Suprapubic skin (tissue), 4 donors: ENCODE measurements at regions not wholly inside any gene's neighbourhood (a gene's known extent, or its start where the extent isn't known, plus 50 kb on each side); places are given as distances from the start of the nearest gene placed in this dataset.

Source experiments
- DNase-seq, 2 donors: peaks; one replicate each; pipeline ENCODE4 v3.0.0-alpha.2; 2019; ENCODE audit warnings: low spot score in 2 of 2
- H3K27ac ChIP-seq: fragments of 200-600 bp; sonication (generic); one replicate; pipeline ENCODE4 v1.5.1; 2019
- H3K27me3 ChIP-seq: fragments of 200-600 bp; sonication (generic); one replicate; pipeline ENCODE4 v1.5.1; 2019
- H3K36me3 ChIP-seq: fragments of 200-600 bp; sonication (generic); one replicate; pipeline ENCODE4 v1.5.1; 2019
- H3K4me1 ChIP-seq: fragments of 200-600 bp; sonication (generic); one replicate; pipeline ENCODE4 v1.5.1; 2019
- H3K4me3 ChIP-seq: fragments of 200-600 bp; sonication (generic); one replicate; pipeline ENCODE4 v1.5.1; 2019; ENCODE audit warnings: mild to moderate bottlenecking
- H3K9me3 ChIP-seq: fragments of 200-600 bp; sonication (generic); one replicate; pipeline ENCODE4 v1.5.1; 2019
- CTCF ChIP-seq, 2 donors: fragments of 200-600 bp in 1 of 2; fragments of 450-650 bp in 1 of 2; sonication (generic) in 1 of 2; IDR thresholded peaks; one replicate each; pipeline ENCODE4 v1.5.1; 2016 to 2019; ENCODE audit warnings: antibody characterized with exemption in 2 of 2, mild to moderate bottlenecking in 1 of 2, moderate library complexity in 1 of 2
- EP300 ChIP-seq: sonication (generic); formaldehyde crosslinking; IDR thresholded peaks from one replicate; pipeline ENCODE4 v1.6.1; 2017; ENCODE audit warnings: antibody characterized with exemption
- POLR2A ChIP-seq, 2 donors: fragments of 450-650 bp; IDR thresholded peaks; one replicate each; pipeline ENCODE4 v1.6.1; 2017; ENCODE audit warnings: antibody characterized with exemption in 2 of 2, mild to moderate bottlenecking in 2 of 2, moderate library complexity in 2 of 2
- POLR2AphosphoS5 ChIP-seq, 3 donors: sonication (generic); formaldehyde crosslinking; IDR thresholded peaks; one replicate each; pipeline ENCODE4 v1.6.1; 2017; ENCODE audit warnings: antibody characterized with exemption in 3 of 3
- WGBS: methylation state at CpG from one replicate; pipeline ENCODE4 v1.1.5; 2018; 5-methylcytosine and 5-hydroxymethylcytosine counted together

- Histone ChIP-seq H3K27ac (no peak overlapping the region), H3K4me1 (no peaks in the 10 kb centered on the region), H3K27me3 (no peaks in the 10 kb centered on the region), H3K9me3 (no peaks in the 10 kb centered on the region), H3K36me3 (no peaks in the 10 kb centered on the region), H3K4me3 (no peak overlapping the region)
- 68% methylated on average over 12 of the region's 12 CpGs for WGBS
- TF ChIP-seq CTCF (IDR thresholded peaks at IDR 0.05) (no peak), POLR2AphosphoS5 (IDR thresholded peaks at IDR 0.05) (no peak), POLR2A (IDR thresholded peaks at IDR 0.05) (no peak), EP300 (no peak)
- no peak for DNase-seq
Measured at GRCh38 chr18:73258375-73259087, 390.7 kb upstream of the NETO1 start.

GRCh38 chr18:73254564-73254963 lies 386.8 kb upstream of the NETO1 start:
- Histone ChIP-seq H3K9me3 (no peaks in the 10 kb centered on the region), H3K4me1 (no peaks in the 10 kb centered on the region), H3K4me3 (no peak overlapping the region), H3K36me3 (no peaks in the 10 kb centered on the region), H3K27ac (no peak overlapping the region), H3K27me3 (no peaks in the 10 kb centered on the region)
- TF ChIP-seq POLR2AphosphoS5 (IDR thresholded peaks at IDR 0.05) = no peak
- TF ChIP-seq CTCF (IDR thresholded peaks at IDR 0.05) = no peak
- no peak for TF ChIP-seq EP300
- TF ChIP-seq POLR2A (IDR thresholded peaks at IDR 0.05) = no peak
- no peak for DNase-seq
- WGBS = 86% methylated on average over 5 of the region's 5 CpGs

DNA sequence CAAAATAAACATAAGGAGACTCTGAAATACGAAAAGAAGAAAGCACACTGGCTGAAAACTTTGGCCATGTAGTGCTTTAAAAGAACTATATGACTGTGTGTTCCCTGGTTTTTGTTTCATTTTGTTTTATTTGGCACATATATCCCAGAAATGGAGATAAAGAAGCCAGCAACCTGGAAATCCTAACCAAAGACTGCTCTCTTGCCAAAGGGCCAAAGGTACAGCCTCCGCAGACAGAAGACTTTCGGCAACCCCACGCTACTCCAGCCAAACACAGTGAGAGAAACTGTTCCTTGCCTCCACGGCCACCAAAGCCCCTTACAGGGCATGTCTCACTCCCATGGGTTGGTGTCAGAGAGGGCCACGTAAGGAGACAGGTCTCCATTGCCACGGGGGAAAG lies 381.2 kb upstream of the NETO1 start:
- WGBS = 91% methylated on average over 7 of the region's 7 CpGs
- Histone ChIP-seq H3K9me3 (no peaks in the 10 kb centered on the region), H3K4me1 (no peaks in the 10 kb centered on the region), H3K27me3 (no peaks in the 10 kb centered on the region), H3K27ac (no peak overlapping the region), H3K36me3 (no peaks in the 10 kb centered on the region), H3K4me3 (no peak overlapping the region)
- TF ChIP-seq POLR2A (IDR thresholded peaks at IDR 0.05) = no peak
- no peak for TF ChIP-seq CTCF (IDR thresholded peaks at IDR 0.05)
- no peak for TF ChIP-seq POLR2AphosphoS5 (IDR thresholded peaks at IDR 0.05)
- TF ChIP-seq EP300 = no peak
- no peak for DNase-seq

- TF ChIP-seq EP300 (no peak), POLR2AphosphoS5 (IDR thresholded peaks at IDR 0.05) (no peak), POLR2A (IDR thresholded peaks at IDR 0.05) (no peak), CTCF (IDR thresholded peaks at IDR 0.05) (no peak)
- Histone ChIP-seq H3K4me3 (no peak overlapping the region), H3K4me1 (no peaks in the 10 kb centered on the region), H3K9me3 (no peaks in the 10 kb centered on the region), H3K36me3 (no peaks in the 10 kb centered on the region), H3K27ac (no peak overlapping the region), H3K27me3 (no peaks in the 10 kb centered on the region)
- WGBS = 89% methylated on average over 5 of the region's 5 CpGs
- DNase-seq = no peak
Measured at GRCh38 chr18:73246763-73247162, 379.0 kb upstream of the NETO1 start.

- no peak for TF ChIP-seq POLR2AphosphoS5 (IDR thresholded peaks at IDR 0.05)
- no peak for TF ChIP-seq CTCF (IDR thresholded peaks at IDR 0.05)
- no peak for TF ChIP-seq EP300
- TF ChIP-seq POLR2A (IDR thresholded peaks at IDR 0.05) = no peak
- Histone ChIP-seq H3K9me3 (no peaks in the 10 kb centered on the region), H3K4me3 (no peak overlapping the region), H3K27ac (no peak overlapping the region), H3K36me3 (no peaks in the 10 kb centered on the region), H3K27me3 (no peaks in the 10 kb centered on the region), H3K4me1 (no peaks in the 10 kb centered on the region)
- DNase-seq = no peak
- 78% methylated on average over 4 of the region's 4 CpGs for WGBS
Measured at GRCh38 chr18:73245345-73245744, 377.6 kb upstream of the NETO1 start.
